SU-DHL-6 (cell line): ENCODE measurements at regions not wholly inside any gene's neighbourhood (a gene's known extent, or its start where the extent isn't known, plus 50 kb on each side); places are given as distances from the start of the nearest gene placed in this dataset.

Experiments used
- H2AFZ ChIP-seq: fragments of 200-600 bp; sonication (generic); 2 replicates; pipeline ENCODE4 v1.6.1; 2014; ENCODE audit warnings: low read depth, mild to moderate bottlenecking, moderate library complexity, mixed read lengths, antibody characterized with exemption, low read length; ENCODE audit not compliant: severe bottlenecking
- H3F3A ChIP-seq: fragments of 200-600 bp; shearing (Covaris generic); 2 replicates; pipeline ENCODE4 v1.6.0; 2016; ENCODE audit warnings: antibody characterized with exemption, mild to moderate bottlenecking; ENCODE audit not compliant: insufficient read depth
- H3K27ac ChIP-seq: fragments of 200-600 bp; sonication (generic); 2 replicates; pipeline ENCODE4 v1.5.1; 2016; ENCODE audit warnings: low read depth, mild to moderate bottlenecking, low read length, moderate library complexity, mixed read lengths
- H3K27me3 ChIP-seq: fragments of 200-600 bp; sonication (generic), shearing (Covaris generic); 2 replicates; pipeline ENCODE4 v1.6.0; 2014; ENCODE audit warnings: mild to moderate bottlenecking, low read length
- H3K36me3 ChIP-seq: fragments of 200-600 bp; sonication (generic); 2 replicates; pipeline ENCODE4 v1.6.1; 2014; ENCODE audit warnings: mild to moderate bottlenecking, low read length, mixed read lengths
- H3K4me2 ChIP-seq: fragments of 300-600, 200-600 bp; shearing (Covaris generic), sonication (generic); 2 replicates; pipeline ENCODE4 v1.6.0; 2014; ENCODE audit warnings: low read length, low read depth, mild to moderate bottlenecking; ENCODE audit not compliant: poor library complexity, severe bottlenecking
- H3K4me3 ChIP-seq: fragments of 200-600 bp; sonication (generic); 2 replicates; pipeline ENCODE4 v1.5.1; 2014; ENCODE audit warnings: antibody characterized with exemption, low read length, mild to moderate bottlenecking, mixed read lengths; ENCODE audit not compliant: insufficient read depth, poor library complexity, severe bottlenecking
- H3K79me2 ChIP-seq: fragments of 200-600 bp; sonication (generic); 2 replicates; pipeline ENCODE4 v1.6.1; 2014; ENCODE audit warnings: mild to moderate bottlenecking, low read length, moderate library complexity; ENCODE audit not compliant: insufficient read depth
- H3K9ac ChIP-seq: fragments of 200-600 bp; sonication (generic); 2 replicates; pipeline ENCODE4 v1.7.0; 2014; ENCODE audit warnings: mild to moderate bottlenecking, low read length
- H3K9me2 ChIP-seq: fragments of 200-600 bp; sonication (generic); replicated peaks from 2 replicates; pipeline ENCODE4 v1.6.1; 2014; ENCODE audit warnings: low read length; ENCODE audit not compliant: insufficient read depth
- H3K9me3 ChIP-seq: fragments of 200-600 bp; sonication (generic); 2 replicates; pipeline ENCODE4 v1.6.1; 2014; ENCODE audit warnings: low read length, mixed read lengths; ENCODE audit not compliant: insufficient read depth
- H4K20me1 ChIP-seq: fragments of 200-600 bp; sonication (generic); 2 replicates; pipeline ENCODE4 v1.6.1; 2014; ENCODE audit warnings: low read depth, mild to moderate bottlenecking, antibody characterized with exemption, low read length, moderate library complexity, mixed read lengths
- CTCF ChIP-seq: fragments of 200-600 bp; sonication (generic); IDR thresholded peaks from one replicate; pipeline ENCODE4 v1.5.1; 2017; ENCODE audit warnings: antibody characterized with exemption, mild to moderate bottlenecking, low read length, moderate library complexity; ENCODE audit not compliant: insufficient read depth, poor library complexity, severe bottlenecking
- EZH2phosphoT487 ChIP-seq: fragments of 200-600 bp; sonication (generic), shearing (Covaris generic); conservative IDR thresholded peaks from 2 replicates; pipeline ENCODE4 v1.6.1; 2018; ENCODE audit warnings: mild to moderate bottlenecking, antibody characterized with exemption, low read length, moderate library complexity, mixed read lengths

GRCh38 chr19:28534766-28535351 is 678.1 kb downstream of the UQCRFS1 start:
- no peak overlapping the region for H3K9ac ChIP-seq
- peaks cover 16% of the 10 kb centered on the region; the same call in 1 of the 2 replicates for H3K9me3 ChIP-seq
- H3K4me3 ChIP-seq, result peak overlapping the region; percentile 7
- peaks cover 33% of the 10 kb centered on the region; the same call in 1 of the 2 replicates for H3F3A ChIP-seq
- no peaks in the 10 kb centered on the region for H3K9me2 ChIP-seq
- no peaks in the 10 kb centered on the region for H3K27me3 ChIP-seq
- no peaks in the 10 kb centered on the region for H4K20me1 ChIP-seq
- H3K27ac ChIP-seq, result peak overlapping the region; percentile 77
- peaks cover 9% of the 10 kb centered on the region; the same call in 1 of the 2 replicates for H3K36me3 ChIP-seq
- no peak for TF ChIP-seq EZH2phosphoT487
- TF ChIP-seq CTCF, result no peak
- H3K4me2 ChIP-seq, result peak overlapping the region; percentile 55
- no peaks in the 10 kb centered on the region for H3K79me2 ChIP-seq
- H2AFZ ChIP-seq, result peak overlapping the region; percentile 5

GRCh38 chr19:28532765-28533341 is 680.1 kb downstream of the UQCRFS1 start:
- Histone ChIP-seq H3F3A (peaks cover 33% of the 10 kb centered on the region; the same call in 1 of the 2 replicates), H3K79me2 (no peaks in the 10 kb centered on the region), H3K27me3 (no peaks in the 10 kb centered on the region), H3K27ac (no peak overlapping the region), H4K20me1 (no peaks in the 10 kb centered on the region), H2AFZ (no peak overlapping the region), H3K9me3 (peaks cover 15% of the 10 kb centered on the region; the same call in 1 of the 2 replicates), H3K9ac (no peak overlapping the region), H3K4me2 (peak overlapping the region; percentile 28), H3K9me2 (no peaks in the 10 kb centered on the region), H3K36me3 (peaks cover 5% of the 10 kb centered on the region; the same call in 1 of the 2 replicates), H3K4me3 (no peak overlapping the region)
- TF ChIP-seq CTCF (no peak), EZH2phosphoT487 (no peak)

GRCh38 chr19:28531979-28532378 is 681.0 kb downstream of the UQCRFS1 start:
- Histone ChIP-seq H3K9me3 (peaks cover 6% of the 10 kb centered on the region; the same call in 1 of the 2 replicates), H3K36me3 (no peaks in the 10 kb centered on the region), H3K4me2 (peak overlapping the region; percentile 28), H3K9me2 (no peaks in the 10 kb centered on the region), H3K27ac (no peak overlapping the region), H3K9ac (no peak overlapping the region), H2AFZ (no peak overlapping the region), H3K4me3 (no peak overlapping the region), H3K79me2 (no peaks in the 10 kb centered on the region), H4K20me1 (no peaks in the 10 kb centered on the region), H3K27me3 (no peaks in the 10 kb centered on the region), H3F3A (peaks cover 25% of the 10 kb centered on the region; the same call in 1 of the 2 replicates)
- TF ChIP-seq EZH2phosphoT487, result no peak
- TF ChIP-seq CTCF, result no peak
